Body of pancreas (tissue), 4 donors: ENCODE measurements at regions not wholly inside any gene's neighbourhood (a gene's known extent, or its start where the extent isn't known, plus 50 kb on each side); places are given as distances from the start of the nearest gene placed in this dataset.

ENCODE experiments used
- CTCF ChIP-seq, 7 experiments: fragments of 450-650 bp in 4 of 7; fragments of 200-600 bp in 3 of 7; sonication (generic) in 3 of 7; IDR thresholded peaks; one replicate each; pipeline ENCODE4 v1.5.1; 2016 to 2019; ENCODE audit warnings: antibody characterized with exemption in 7 of 7
- POLR2A ChIP-seq, 3 donors: fragments of 450-650 bp; IDR thresholded peaks; one replicate each; pipeline ENCODE4 v1.6.1; 2016; ENCODE audit warnings: antibody characterized with exemption in 3 of 3, mild to moderate bottlenecking in 2 of 3

GRCh38 chr12:24054416-24054815, 104.9 kb upstream of the SOX5 start:
- TF ChIP-seq CTCF (IDR thresholded peaks at IDR 0.05), result no peak
- no peak for TF ChIP-seq POLR2A (IDR thresholded peaks at IDR 0.05)
